ENCODE measurements at regions not wholly inside any gene's neighbourhood (a gene's known extent, or its start where the extent isn't known, plus 50 kb on each side); places are given as distances from the start of the nearest gene placed in this dataset.

- no peak overlapping the region for H3K9ac ChIP-seq (ENCODE audit: low read depth, low read length)
- no peak overlapping the region for H3K4me3 ChIP-seq (ENCODE audit: low read length)
- no peaks in the 10 kb centered on the region for H3K27me3 ChIP-seq (ENCODE audit: control insufficient read depth, insufficient read depth, low read length)
- H3K9me3 ChIP-seq (replicated peaks; ENCODE audit: low read length) = no peaks in the 10 kb centered on the region
- no peaks in the 10 kb centered on the region for H3K4me1 ChIP-seq (ENCODE audit: control insufficient read depth, insufficient read depth, low read length)
- H3K4me2 ChIP-seq (ENCODE audit: low read length) = no peak overlapping the region
- no peaks in the 10 kb centered on the region for H3K36me3 ChIP-seq (ENCODE audit: insufficient read depth, low read length)
Measured at GRCh38 chr5:89857790-89858189, 551.8 kb downstream of the CETN3 start.

- H3K4me3 ChIP-seq (ENCODE audit: low read length) = no peak overlapping the region
- no peak overlapping the region for H3K9ac ChIP-seq (ENCODE audit: low read depth, low read length)
- H3K27me3 ChIP-seq (ENCODE audit: control insufficient read depth, insufficient read depth, low read length) = no peaks in the 10 kb centered on the region
- H3K9me3 ChIP-seq (replicated peaks; ENCODE audit: low read length) = no peaks in the 10 kb centered on the region
- no peak overlapping the region for H3K4me2 ChIP-seq (ENCODE audit: low read length)
- no peaks in the 10 kb centered on the region for H3K36me3 ChIP-seq (ENCODE audit: insufficient read depth, low read length)
- no peaks in the 10 kb centered on the region for H3K4me1 ChIP-seq (ENCODE audit: control insufficient read depth, insufficient read depth, low read length)
Measured at GRCh38 chr5:89855417-89855816, 554.1 kb downstream of the CETN3 start.

GRCh38 chr5:89851911-89852310 is 557.6 kb downstream of the CETN3 start:
- Histone ChIP-seq H3K4me1 (ENCODE audit: control insufficient read depth, insufficient read depth, low read length) (no peaks in the 10 kb centered on the region), H3K9ac (ENCODE audit: low read depth, low read length) (no peak overlapping the region), H3K36me3 (ENCODE audit: insufficient read depth, low read length) (no peaks in the 10 kb centered on the region), H3K4me2 (ENCODE audit: low read length) (no peak overlapping the region), H3K4me3 (ENCODE audit: low read length) (no peak overlapping the region), H3K27me3 (ENCODE audit: control insufficient read depth, insufficient read depth, low read length) (no peaks in the 10 kb centered on the region), H3K9me3 (replicated peaks; ENCODE audit: low read length) (no peaks in the 10 kb centered on the region)

- Histone ChIP-seq H3K4me2 (ENCODE audit: low read length) (no peak overlapping the region), H3K9ac (ENCODE audit: low read depth, low read length) (no peak overlapping the region), H3K27me3 (ENCODE audit: control insufficient read depth, insufficient read depth, low read length) (no peaks in the 10 kb centered on the region), H3K4me1 (ENCODE audit: control insufficient read depth, insufficient read depth, low read length) (no peaks in the 10 kb centered on the region), H3K4me3 (ENCODE audit: low read length) (no peak overlapping the region), H3K36me3 (ENCODE audit: insufficient read depth, low read length) (no peaks in the 10 kb centered on the region), H3K9me3 (replicated peaks; ENCODE audit: low read length) (no peaks in the 10 kb centered on the region)
Measured at GRCh38 chr5:89850513-89850865, 559.1 kb downstream of the CETN3 start.

- H3K4me3 ChIP-seq (ENCODE audit: low read length) = no peak overlapping the region
- H3K9ac ChIP-seq (ENCODE audit: low read depth, low read length) = no peak overlapping the region
- no peaks in the 10 kb centered on the region for H3K36me3 ChIP-seq (ENCODE audit: insufficient read depth, low read length)
- no peaks in the 10 kb centered on the region for H3K9me3 ChIP-seq (replicated peaks; ENCODE audit: low read length)
- H3K4me2 ChIP-seq (ENCODE audit: low read length) = no peak overlapping the region
- no peaks in the 10 kb centered on the region for H3K4me1 ChIP-seq (ENCODE audit: control insufficient read depth, insufficient read depth, low read length)
- no peaks in the 10 kb centered on the region for H3K27me3 ChIP-seq (ENCODE audit: control insufficient read depth, insufficient read depth, low read length)
Measured at GRCh38 chr5:89849830-89850512, 559.6 kb downstream of the CETN3 start.

- Histone ChIP-seq H3K36me3 (ENCODE audit: insufficient read depth, low read length) (no peaks in the 10 kb centered on the region), H3K9me3 (replicated peaks; ENCODE audit: low read length) (no peaks in the 10 kb centered on the region), H3K4me3 (ENCODE audit: low read length) (no peak overlapping the region), H3K4me2 (ENCODE audit: low read length) (no peak overlapping the region), H3K9ac (ENCODE audit: low read depth, low read length) (no peak overlapping the region), H3K27me3 (ENCODE audit: control insufficient read depth, insufficient read depth, low read length) (no peaks in the 10 kb centered on the region), H3K4me1 (ENCODE audit: control insufficient read depth, insufficient read depth, low read length) (no peaks in the 10 kb centered on the region)
Measured at GRCh38 chr5:89847743-89848142, 561.8 kb downstream of the CETN3 start.

GRCh38 chr5:89844548-89844947 is 565.0 kb downstream of the CETN3 start:
- Histone ChIP-seq H3K27me3 (ENCODE audit: control insufficient read depth, insufficient read depth, low read length) (no peaks in the 10 kb centered on the region), H3K9me3 (replicated peaks; ENCODE audit: low read length) (no peaks in the 10 kb centered on the region), H3K4me3 (ENCODE audit: low read length) (no peak overlapping the region), H3K36me3 (ENCODE audit: insufficient read depth, low read length) (no peaks in the 10 kb centered on the region), H3K9ac (ENCODE audit: low read depth, low read length) (no peak overlapping the region), H3K4me1 (ENCODE audit: control insufficient read depth, insufficient read depth, low read length) (no peaks in the 10 kb centered on the region), H3K4me2 (ENCODE audit: low read length) (no peak overlapping the region)

GRCh38 chr5:89842531-89842930 is 567.0 kb downstream of the CETN3 start:
- Histone ChIP-seq H3K4me3 (ENCODE audit: low read length) (no peak overlapping the region), H3K9me3 (replicated peaks; ENCODE audit: low read length) (no peaks in the 10 kb centered on the region), H3K27me3 (ENCODE audit: control insufficient read depth, insufficient read depth, low read length) (no peaks in the 10 kb centered on the region), H3K4me1 (ENCODE audit: control insufficient read depth, insufficient read depth, low read length) (no peaks in the 10 kb centered on the region), H3K36me3 (ENCODE audit: insufficient read depth, low read length) (no peaks in the 10 kb centered on the region), H3K4me2 (ENCODE audit: low read length) (no peak overlapping the region), H3K9ac (ENCODE audit: low read depth, low read length) (no peak overlapping the region)

GRCh38 chr5:89840906-89841305 is 568.6 kb downstream of the CETN3 start:
- H3K4me2 ChIP-seq (ENCODE audit: low read length) = no peak overlapping the region
- no peak overlapping the region for H3K9ac ChIP-seq (ENCODE audit: low read depth, low read length)
- H3K27me3 ChIP-seq (ENCODE audit: control insufficient read depth, insufficient read depth, low read length) = no peaks in the 10 kb centered on the region
- no peak overlapping the region for H3K4me3 ChIP-seq (ENCODE audit: low read length)
- H3K9me3 ChIP-seq (replicated peaks; ENCODE audit: low read length) = no peaks in the 10 kb centered on the region
- H3K4me1 ChIP-seq (ENCODE audit: control insufficient read depth, insufficient read depth, low read length) = no peaks in the 10 kb centered on the region
- H3K36me3 ChIP-seq (ENCODE audit: insufficient read depth, low read length) = no peaks in the 10 kb centered on the region

GRCh38 chr5:89830691-89831090 is 578.9 kb downstream of the CETN3 start:
- no peaks in the 10 kb centered on the region for H3K9me3 ChIP-seq (replicated peaks; ENCODE audit: low read length)
- H3K4me2 ChIP-seq (ENCODE audit: low read length) = no peak overlapping the region
- H3K4me1 ChIP-seq (ENCODE audit: control insufficient read depth, insufficient read depth, low read length) = no peaks in the 10 kb centered on the region
- H3K9ac ChIP-seq (ENCODE audit: low read depth, low read length) = no peak overlapping the region
- no peaks in the 10 kb centered on the region for H3K36me3 ChIP-seq (ENCODE audit: insufficient read depth, low read length)
- no peak overlapping the region for H3K4me3 ChIP-seq (ENCODE audit: low read length)
- H3K27me3 ChIP-seq (ENCODE audit: control insufficient read depth, insufficient read depth, low read length) = no peaks in the 10 kb centered on the region

GRCh38 chr5:89827960-89828359 is 581.6 kb downstream of the CETN3 start:
- Histone ChIP-seq H3K27me3 (ENCODE audit: control insufficient read depth, insufficient read depth, low read length) (no peaks in the 10 kb centered on the region), H3K4me2 (ENCODE audit: low read length) (peak overlapping the region; percentile 28), H3K4me1 (ENCODE audit: control insufficient read depth, insufficient read depth, low read length) (no peaks in the 10 kb centered on the region), H3K9me3 (replicated peaks; ENCODE audit: low read length) (no peaks in the 10 kb centered on the region), H3K9ac (ENCODE audit: low read depth, low read length) (no peak overlapping the region), H3K36me3 (ENCODE audit: insufficient read depth, low read length) (no peaks in the 10 kb centered on the region), H3K4me3 (ENCODE audit: low read length) (no peak overlapping the region)

- Histone ChIP-seq H3K9me3 (replicated peaks; ENCODE audit: low read length) (no peaks in the 10 kb centered on the region), H3K4me1 (ENCODE audit: control insufficient read depth, insufficient read depth, low read length) (no peaks in the 10 kb centered on the region), H3K4me2 (ENCODE audit: low read length) (peak overlapping the region; percentile 28), H3K36me3 (ENCODE audit: insufficient read depth, low read length) (no peaks in the 10 kb centered on the region), H3K9ac (ENCODE audit: low read depth, low read length) (no peak overlapping the region), H3K4me3 (ENCODE audit: low read length) (peak overlapping the region; percentile 34), H3K27me3 (ENCODE audit: control insufficient read depth, insufficient read depth, low read length) (no peaks in the 10 kb centered on the region)
Measured at GRCh38 chr5:89827359-89827758, 582.2 kb downstream of the CETN3 start.
